LNCaP clone FGC (cell line): ENCODE measurements at regions not wholly inside any gene's neighbourhood (a gene's known extent, or its start where the extent isn't known, plus 50 kb on each side); places are given as distances from the start of the nearest gene placed in this dataset.

Experiments
- DNase-seq: peaks from one replicate; pipeline ENCODE4 v3.0.0-alpha.2; 2011; ENCODE audit warnings: low read depth
- H3K4me3 ChIP-seq: 2 replicates; pipeline ENCODE4 v1.5.1; 2011; ENCODE audit warnings: mild to moderate bottlenecking, low read depth, low read length, control low read depth
- TF ChIP-seq, protein P1 (sequence below): IDR thresholded peaks from 2 replicates; pipeline ENCODE4 v1.5.1; 2012; ENCODE audit warnings: mild to moderate bottlenecking; ENCODE audit not compliant: control insufficient read depth, insufficient read depth; ENCODE audit errors: extremely low read depth

DNA sequence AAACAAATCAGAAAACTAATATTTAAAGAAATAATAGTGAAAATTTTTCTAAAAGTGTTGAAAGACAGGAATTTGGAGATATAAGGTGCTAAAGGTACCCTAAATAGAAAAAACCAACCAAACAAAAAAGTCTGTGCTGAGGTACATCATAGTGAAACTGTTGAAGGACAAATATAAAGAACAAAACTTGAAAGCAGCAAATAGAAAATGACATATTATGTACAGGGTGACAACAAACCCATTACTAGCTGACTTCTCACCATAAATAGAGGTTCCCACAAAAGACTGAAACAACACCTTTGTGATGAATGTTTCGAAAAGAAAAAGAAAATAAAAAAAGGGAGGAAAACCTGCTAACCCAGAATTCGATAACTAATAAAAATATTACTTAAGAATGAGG is 502.5 kb upstream of the NECTIN3 start:
- no peak overlapping the region for H3K4me3 ChIP-seq
- TF ChIP-seq, protein P1, sequence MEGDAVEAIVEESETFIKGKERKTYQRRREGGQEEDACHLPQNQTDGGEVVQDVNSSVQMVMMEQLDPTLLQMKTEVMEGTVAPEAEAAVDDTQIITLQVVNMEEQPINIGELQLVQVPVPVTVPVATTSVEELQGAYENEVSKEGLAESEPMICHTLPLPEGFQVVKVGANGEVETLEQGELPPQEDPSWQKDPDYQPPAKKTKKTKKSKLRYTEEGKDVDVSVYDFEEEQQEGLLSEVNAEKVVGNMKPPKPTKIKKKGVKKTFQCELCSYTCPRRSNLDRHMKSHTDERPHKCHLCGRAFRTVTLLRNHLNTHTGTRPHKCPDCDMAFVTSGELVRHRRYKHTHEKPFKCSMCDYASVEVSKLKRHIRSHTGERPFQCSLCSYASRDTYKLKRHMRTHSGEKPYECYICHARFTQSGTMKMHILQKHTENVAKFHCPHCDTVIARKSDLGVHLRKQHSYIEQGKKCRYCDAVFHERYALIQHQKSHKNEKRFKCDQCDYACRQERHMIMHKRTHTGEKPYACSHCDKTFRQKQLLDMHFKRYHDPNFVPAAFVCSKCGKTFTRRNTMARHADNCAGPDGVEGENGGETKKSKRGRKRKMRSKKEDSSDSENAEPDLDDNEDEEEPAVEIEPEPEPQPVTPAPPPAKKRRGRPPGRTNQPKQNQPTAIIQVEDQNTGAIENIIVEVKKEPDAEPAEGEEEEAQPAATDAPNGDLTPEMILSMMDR = no peak
- DNase-seq = no peak

DNA sequence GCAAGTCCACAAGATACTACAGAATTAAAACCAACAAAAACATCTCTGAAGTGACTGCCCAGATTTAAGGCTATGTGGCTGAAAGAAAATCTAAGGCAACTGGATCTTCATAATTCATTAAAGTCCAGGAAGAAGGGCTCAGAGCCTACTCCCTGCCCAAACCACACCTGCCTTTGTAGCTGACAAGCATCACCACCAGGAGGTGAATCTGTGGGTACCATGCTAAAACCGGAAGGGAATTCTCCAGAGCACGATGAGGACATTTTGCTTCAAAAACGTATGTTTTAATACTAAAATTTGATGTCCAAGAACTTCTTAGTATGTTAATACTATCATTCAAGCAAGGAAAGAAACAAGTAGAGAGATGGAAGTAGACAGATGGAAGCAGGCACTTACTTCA is 495.9 kb upstream of the NECTIN3 start:
- no peak overlapping the region for H3K4me3 ChIP-seq
- DNase-seq = no peak
- TF ChIP-seq, protein P1 = no peak

DNA sequence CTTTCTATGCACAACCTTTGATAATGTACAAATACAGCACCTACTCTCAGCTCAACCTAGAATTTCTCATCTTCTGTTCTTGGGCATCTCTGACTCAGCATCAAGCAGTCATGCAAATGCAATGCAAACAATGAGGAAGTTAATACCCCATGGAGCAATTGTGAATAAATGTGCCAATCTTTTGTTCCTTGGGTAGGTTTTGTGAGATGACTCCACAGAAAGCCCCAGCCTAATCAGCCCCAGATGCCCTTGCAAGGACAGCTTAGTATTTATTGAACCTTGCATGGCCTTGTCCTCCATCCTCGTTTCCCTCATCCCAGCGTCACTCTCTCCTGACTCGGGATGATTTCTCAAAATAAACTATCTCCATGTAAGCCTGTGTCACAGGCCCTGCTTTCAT is 494.7 kb upstream of the NECTIN3 start:
- TF ChIP-seq, protein P1 = no peak
- no peak overlapping the region for H3K4me3 ChIP-seq
- no peak for DNase-seq

DNA sequence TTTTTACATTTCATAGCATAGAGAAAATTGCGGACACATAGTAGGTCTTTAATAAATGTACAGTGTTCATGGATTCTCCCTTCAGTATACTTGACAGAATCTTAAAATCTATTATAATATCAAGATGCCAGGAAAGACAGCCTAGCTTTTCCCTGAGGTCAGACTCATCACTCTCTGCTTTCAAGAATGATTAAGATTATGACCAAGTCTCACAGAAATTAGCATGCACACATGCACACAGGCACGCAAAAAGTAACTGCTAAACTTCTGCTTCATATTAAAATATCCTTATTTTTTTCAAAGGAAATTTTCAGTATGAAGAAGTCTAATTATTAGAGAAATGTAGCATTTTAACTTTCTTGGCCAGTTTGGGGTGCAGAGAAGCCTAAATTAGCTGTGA is 493.8 kb upstream of the NECTIN3 start:
- TF ChIP-seq, protein P1 = no peak
- no peak overlapping the region for H3K4me3 ChIP-seq
- no peak for DNase-seq

DNA sequence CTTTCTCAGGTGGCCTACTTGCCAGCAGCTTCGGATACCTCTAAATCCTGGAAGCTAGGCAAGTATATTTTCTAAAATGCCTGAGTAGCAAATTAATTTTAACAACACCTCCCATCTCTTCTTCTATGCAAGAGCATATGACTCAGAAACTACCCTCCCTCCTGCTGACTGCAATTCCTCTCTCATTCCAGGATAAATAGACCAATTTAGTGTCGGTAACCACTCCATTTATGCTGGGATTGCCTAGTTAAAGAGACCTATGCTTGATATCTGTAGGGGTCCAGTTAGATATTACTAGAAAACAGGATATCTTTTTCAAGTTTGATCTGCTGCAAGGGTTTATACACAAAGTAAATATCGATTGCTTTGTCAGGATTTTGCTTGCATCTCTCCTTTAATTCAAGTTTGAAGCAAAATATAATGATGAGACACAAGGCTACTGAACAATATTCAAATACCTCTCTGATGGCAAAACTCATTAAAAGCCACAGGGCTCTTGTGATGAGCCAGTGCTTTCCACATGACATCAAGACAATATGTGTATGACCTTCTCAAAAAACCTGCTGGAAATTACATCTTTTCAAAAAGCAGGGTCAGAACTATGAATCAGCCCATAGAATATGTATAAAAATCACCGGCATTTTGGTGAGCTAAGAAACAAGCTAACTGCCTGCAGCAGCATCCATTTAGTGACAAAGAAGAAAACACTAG is 491.6 kb upstream of the NECTIN3 start:
- no peak overlapping the region for H3K4me3 ChIP-seq
- no peak for DNase-seq
- TF ChIP-seq, protein P1 = no peak

DNA sequence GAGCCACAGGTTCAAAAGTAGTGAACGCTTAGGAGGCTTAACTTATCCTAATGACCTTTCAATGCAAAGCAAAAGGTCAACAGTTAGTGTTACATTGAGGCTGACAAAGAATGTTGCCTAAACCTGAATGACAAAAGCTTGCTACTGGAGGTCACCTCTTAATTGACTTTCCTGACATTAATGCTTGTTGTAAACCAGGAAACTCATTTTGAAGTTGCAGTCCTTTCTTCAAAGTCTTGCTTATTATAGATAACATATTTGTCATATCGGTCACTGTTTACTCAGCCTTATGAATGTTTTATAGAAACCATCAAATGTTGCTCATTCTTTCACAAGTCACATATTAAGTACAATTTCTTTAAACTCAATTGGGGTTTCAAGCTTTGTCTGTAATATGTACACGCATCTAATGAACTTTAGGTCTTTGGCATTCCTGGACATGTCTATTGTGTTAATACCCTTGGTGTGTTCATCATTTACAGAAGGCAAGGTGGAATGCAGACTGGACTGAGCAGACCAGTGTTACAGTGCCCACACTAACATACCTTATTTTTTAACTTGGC is 488.2 kb upstream of the NECTIN3 start:
- TF ChIP-seq, protein P1 = no peak
- DNase-seq = no peak
- H3K4me3 ChIP-seq = no peak overlapping the region

DNA sequence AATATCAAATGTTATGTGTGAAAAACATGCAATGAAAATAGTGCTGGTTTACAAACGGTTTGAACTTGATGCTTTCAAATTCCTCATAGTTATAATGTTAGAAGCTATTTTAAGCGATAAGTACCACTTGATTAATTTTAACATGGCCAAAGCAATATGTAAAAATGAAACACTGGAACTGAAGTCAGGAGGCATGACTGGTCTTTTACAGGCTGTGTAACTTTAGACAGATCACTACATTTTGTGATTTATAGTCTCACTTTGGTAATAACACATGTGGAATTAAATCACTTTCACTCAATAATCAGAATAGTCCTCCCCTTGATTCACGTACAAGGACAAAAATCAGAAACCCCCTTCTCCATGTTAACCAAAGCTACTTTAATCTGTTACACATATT is 482.7 kb upstream of the NECTIN3 start:
- DNase-seq = no peak
- TF ChIP-seq, protein P1 = no peak
- H3K4me3 ChIP-seq = no peak overlapping the region
